ENCODE measurements at regions not wholly inside any gene's neighbourhood (a gene's known extent, or its start where the extent isn't known, plus 50 kb on each side); places are given as distances from the start of the nearest gene placed in this dataset.

- TF ChIP-seq CTCF (IDR thresholded peaks at IDR 0.05; ENCODE audit: low read depth, low read length, poor library complexity, severe bottlenecking) (no peak), EZH2phosphoT487 (IDR thresholded peaks at IDR 0.05; ENCODE audit: borderline replicate concordance, low read length) (no peak)
Observed at GRCh38 chr21:40990366-40990765, 143.4 kb upstream of the DSCAM start.

Measured in DOHH2 (cell line).